ENCODE measurements at regions not wholly inside any gene's neighbourhood (a gene's known extent, or its start where the extent isn't known, plus 50 kb on each side); places are given as distances from the start of the nearest gene placed in this dataset.

GRCh38 chr5:82808960-82809359 is 268.2 kb downstream of the TMEM167A start:
- TF ChIP-seq CTCF (IDR thresholded peaks at IDR 0.05; ENCODE audit: borderline replicate concordance, extremely low read depth, low read length, poor library complexity, severe bottlenecking) (no peak), EZH2 (IDR thresholded peaks at IDR 0.05; ENCODE audit: borderline replicate concordance, low read depth, low read length, severe bottlenecking) (no peak)

Data from DND-41 (cell line).